ENCODE measurements at regions not wholly inside any gene's neighbourhood (a gene's known extent, or its start where the extent isn't known, plus 50 kb on each side); places are given as distances from the start of the nearest gene placed in this dataset.

- Histone ChIP-seq H3K9me3 (ENCODE audit: control insufficient read depth in 4 of 4, low read length in 3 of 4) (no peaks in the 10 kb centered on the region), H3K9ac (ENCODE audit: low read depth in 1 of 2, low read length in 2 of 2) (no peak overlapping the region), H3K27me3 (ENCODE audit: control insufficient read depth in 4 of 4, insufficient read depth in 4 of 4, low read length in 3 of 4) (no peaks in the 10 kb centered on the region), H3K4me3 (ENCODE audit: low read depth in 1 of 3, low read length in 3 of 3) (no peak overlapping the region), H3K4me1 (ENCODE audit: control insufficient read depth in 4 of 4, insufficient read depth in 4 of 4, low read length in 3 of 4) (no peaks in the 10 kb centered on the region), H3K36me3 (ENCODE audit: control insufficient read depth in 4 of 4, insufficient read depth in 3 of 4, low read depth in 1 of 4, low read length in 3 of 4) (no peaks in the 10 kb centered on the region), H3K27ac (ENCODE audit: low read depth in 1 of 2, low read length in 2 of 2) (no peak overlapping the region)
- DNase-seq (ENCODE audit: low spot score), result no peak
- TF ChIP-seq FOXA2 (IDR thresholded peaks at IDR 0.05), result no peak
- no peak for TF ChIP-seq YY1 (IDR thresholded peaks at IDR 0.05)
- TF ChIP-seq REST (IDR thresholded peaks at IDR 0.05), result no peak
- 68% methylated on average over 5 of the region's 5 CpGs for WGBS
Observed at GRCh38 chr5:147156012-147156411, 78.8 kb upstream of the STK32A start.

DNA sequence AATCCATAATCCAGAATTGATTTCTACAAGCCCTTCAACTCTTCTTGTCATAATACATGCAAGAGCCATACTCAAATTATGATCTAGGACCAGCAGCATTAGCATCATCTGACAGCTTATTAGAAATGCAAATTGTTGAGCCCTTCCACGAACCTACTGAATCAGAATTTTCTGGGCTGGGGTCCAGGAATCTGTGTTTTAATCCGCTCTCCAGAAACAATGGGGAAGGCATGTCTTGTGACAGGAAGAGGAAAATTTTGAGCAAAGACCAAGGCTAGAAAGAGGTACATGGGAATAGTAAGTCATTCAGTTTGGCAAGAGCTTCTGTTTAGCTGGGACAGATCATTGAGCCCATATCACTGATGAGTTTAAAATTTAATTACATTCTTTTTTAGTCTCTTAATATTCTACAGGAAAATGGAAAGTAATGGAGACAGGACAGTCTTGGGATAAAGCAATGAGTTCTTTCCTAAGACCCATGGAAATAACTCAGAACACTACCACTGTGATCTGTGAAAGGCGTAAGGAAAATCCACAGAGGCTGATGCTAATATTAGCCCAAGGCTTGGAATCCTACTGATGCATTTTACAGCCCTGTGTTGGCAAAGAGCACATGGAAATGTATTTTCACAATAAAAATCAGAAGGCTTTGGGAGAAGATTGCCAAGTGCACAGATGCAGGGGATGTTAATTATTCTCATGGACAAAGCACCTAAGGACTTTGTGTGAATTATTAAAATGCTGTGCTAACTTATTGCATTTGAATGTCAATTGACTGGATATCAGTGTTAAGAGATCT lies 73.7 kb upstream of the STK32A start:
- no peak for DNase-seq (ENCODE audit: low spot score)
- Histone ChIP-seq H3K9me3 (ENCODE audit: control insufficient read depth in 4 of 4, low read length in 3 of 4) (no peaks in the 10 kb centered on the region), H3K9ac (ENCODE audit: low read depth in 1 of 2, low read length in 2 of 2) (no peak overlapping the region), H3K27ac (ENCODE audit: low read depth in 1 of 2, low read length in 2 of 2) (no peak overlapping the region), H3K27me3 (ENCODE audit: control insufficient read depth in 4 of 4, insufficient read depth in 4 of 4, low read length in 3 of 4) (no peaks in the 10 kb centered on the region), H3K36me3 (ENCODE audit: control insufficient read depth in 4 of 4, insufficient read depth in 3 of 4, low read depth in 1 of 4, low read length in 3 of 4) (no peaks in the 10 kb centered on the region), H3K4me1 (ENCODE audit: control insufficient read depth in 4 of 4, insufficient read depth in 4 of 4, low read length in 3 of 4) (no peaks in the 10 kb centered on the region), H3K4me3 (ENCODE audit: low read depth in 1 of 3, low read length in 3 of 3) (no peak overlapping the region)
- no peak for TF ChIP-seq REST (IDR thresholded peaks at IDR 0.05)
- no peak for TF ChIP-seq FOXA2 (IDR thresholded peaks at IDR 0.05)
- TF ChIP-seq, protein P1, sequence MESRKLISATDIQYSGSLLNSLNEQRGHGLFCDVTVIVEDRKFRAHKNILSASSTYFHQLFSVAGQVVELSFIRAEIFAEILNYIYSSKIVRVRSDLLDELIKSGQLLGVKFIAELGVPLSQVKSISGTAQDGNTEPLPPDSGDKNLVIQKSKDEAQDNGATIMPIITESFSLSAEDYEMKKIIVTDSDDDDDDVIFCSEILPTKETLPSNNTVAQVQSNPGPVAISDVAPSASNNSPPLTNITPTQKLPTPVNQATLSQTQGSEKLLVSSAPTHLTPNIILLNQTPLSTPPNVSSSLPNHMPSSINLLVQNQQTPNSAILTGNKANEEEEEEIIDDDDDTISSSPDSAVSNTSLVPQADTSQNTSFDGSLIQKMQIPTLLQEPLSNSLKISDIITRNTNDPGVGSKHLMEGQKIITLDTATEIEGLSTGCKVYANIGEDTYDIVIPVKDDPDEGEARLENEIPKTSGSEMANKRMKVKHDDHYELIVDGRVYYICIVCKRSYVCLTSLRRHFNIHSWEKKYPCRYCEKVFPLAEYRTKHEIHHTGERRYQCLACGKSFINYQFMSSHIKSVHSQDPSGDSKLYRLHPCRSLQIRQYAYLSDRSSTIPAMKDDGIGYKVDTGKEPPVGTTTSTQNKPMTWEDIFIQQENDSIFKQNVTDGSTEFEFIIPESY (IDR thresholded peaks at IDR 0.05), result no peak
- TF ChIP-seq NR2F2 (IDR thresholded peaks at IDR 0.05), result no peak
- TF ChIP-seq, protein P2, sequence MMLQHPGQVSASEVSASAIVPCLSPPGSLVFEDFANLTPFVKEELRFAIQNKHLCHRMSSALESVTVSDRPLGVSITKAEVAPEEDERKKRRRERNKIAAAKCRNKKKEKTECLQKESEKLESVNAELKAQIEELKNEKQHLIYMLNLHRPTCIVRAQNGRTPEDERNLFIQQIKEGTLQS (IDR thresholded peaks at IDR 0.05), result no peak
- TF ChIP-seq YY1 (IDR thresholded peaks at IDR 0.05), result no peak
- TF ChIP-seq FOXA1 (IDR thresholded peaks at IDR 0.05), result no peak
- TF ChIP-seq MAX (IDR thresholded peaks at IDR 0.05), result no peak
- no peak for TF ChIP-seq EGR1 (IDR thresholded peaks at IDR 0.05; ENCODE audit: low read depth in 2 of 2)
- TF ChIP-seq RAD21 (IDR thresholded peaks at IDR 0.05), result no peak
- no peak for TF ChIP-seq CTCF (IDR thresholded peaks at IDR 0.05; ENCODE audit: low read depth, low read length, missing input control)
- no peak for TF ChIP-seq SP1 (IDR thresholded peaks at IDR 0.05)
- no peak for TF ChIP-seq TAF1 (conservative IDR thresholded peaks at IDR 0.05)
- TF ChIP-seq HNF4A (conservative IDR thresholded peaks at IDR 0.05), result no peak
- no peak for TF ChIP-seq RXRA (IDR thresholded peaks at IDR 0.05)
- no peak for TF ChIP-seq HNF4G (IDR thresholded peaks at IDR 0.05)
- no peak for TF ChIP-seq GABPA (IDR thresholded peaks at IDR 0.05 in 1 of 2, conservative IDR thresholded peaks at IDR 0.05 in 1 of 2)
- no peak for TF ChIP-seq JUND (IDR thresholded peaks at IDR 0.05)
- 74% methylated on average over 3 of the region's 3 CpGs for WGBS
